Activated CD4-positive, alpha-beta T cell treated with anti-CD3 and anti-CD28 coated beads, Interleukin-2, amount 10 ng/mL, durations not matched to agents 24 days and 14 days (primary cell): ENCODE measurements at regions not wholly inside any gene's neighbourhood (a gene's known extent, or its start where the extent isn't known, plus 50 kb on each side); places are given as distances from the start of the nearest gene placed in this dataset.
A peak's percentile ranks its signal among the peaks of the same experiment; 100 is the strongest.

Experiments
- DNase-seq: peaks from one replicate; pipeline ENCODE4 v3.0.0; 2022
- H3K27ac Mint-ChIP-seq: one replicate; pipeline ENCODE4 v1.8.0; 2022; ENCODE audit warnings: mild to moderate bottlenecking, mixed read lengths
- H3K27me3 Mint-ChIP-seq: one replicate; pipeline ENCODE4 v1.8.0; 2022; ENCODE audit warnings: mixed read lengths
- H3K36me3 Mint-ChIP-seq: one replicate; pipeline ENCODE4 v1.8.0; 2022; ENCODE audit warnings: low read depth, mild to moderate bottlenecking, mixed read lengths
- H3K4me1 Mint-ChIP-seq: one replicate; pipeline ENCODE4 v1.8.0; 2021; ENCODE audit warnings: mixed read lengths
- H3K4me3 Mint-ChIP-seq: one replicate; pipeline ENCODE4 v1.8.0; 2022; ENCODE audit warnings: mild to moderate bottlenecking, moderate library complexity, mixed read lengths
- H3K9me3 Mint-ChIP-seq: one replicate; pipeline ENCODE4 v1.8.0; 2021; ENCODE audit warnings: mixed read lengths
- intact Hi-C: fragments of 100-400 bp; cut with micrococcal nuclease; formaldehyde crosslinking; loops from one replicate; pipeline ENCODE4 v1.15.1; 2023

GRCh38 chr13:44273216-44273615 is 100.4 kb upstream of the SERP2 start:
- Mint-ChIP-seq H3K4me3 (peak overlapping the region; percentile 5), H3K27me3 (peaks cover 1% of the 10 kb centered on the region), H3K36me3 (peaks cover 8% of the 10 kb centered on the region), H3K4me1 (peaks cover 32% of the 10 kb centered on the region), H3K9me3 (peaks cover 7% of the 10 kb centered on the region), H3K27ac (peak overlapping the region; percentile 54)
- intact Hi-C loops = no loop called here
- DNase-seq = no peak

GRCh38 chr13:44273991-44274770 is 99.4 kb upstream of the SERP2 start:
- intact Hi-C loops = loop anchor here (1.0 kb wide), 1 partner anchor 15 kb away; no protein-coding TSS in a partner anchor
- peak overlapping the region; percentile 75 for H3K4me3 Mint-ChIP-seq
- peaks cover 37% of the 10 kb centered on the region for H3K4me1 Mint-ChIP-seq
- DNase-seq = peak; percentile 82
- H3K36me3 Mint-ChIP-seq = peaks cover 9% of the 10 kb centered on the region
- H3K27me3 Mint-ChIP-seq = peaks cover 1% of the 10 kb centered on the region
- peak overlapping the region; percentile 89 for H3K27ac Mint-ChIP-seq
- H3K9me3 Mint-ChIP-seq = peaks cover 13% of the 10 kb centered on the region

DNA sequence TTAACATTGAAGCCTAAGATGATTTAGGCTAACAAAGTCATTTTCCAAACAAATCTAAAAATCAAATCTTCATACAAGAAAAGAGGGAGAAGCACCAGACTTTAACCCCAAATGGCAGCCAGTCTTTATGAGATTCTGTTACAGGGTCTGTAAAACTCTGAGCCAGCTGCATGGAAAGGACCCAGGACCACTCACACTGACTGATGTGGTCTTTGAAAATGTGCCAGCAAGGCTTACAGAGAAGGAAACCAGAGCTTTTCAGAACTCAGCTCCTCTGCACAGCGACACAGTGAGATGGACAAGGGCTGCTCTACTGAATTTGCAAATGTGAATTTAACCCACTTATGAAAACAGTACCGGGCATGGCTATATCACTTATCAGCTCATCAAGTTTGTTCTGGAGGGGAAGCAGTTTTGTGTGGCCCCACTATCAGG is 98.8 kb upstream of the SERP2 start:
- peak overlapping the region; percentile 75 for H3K4me3 Mint-ChIP-seq
- H3K27me3 Mint-ChIP-seq = no peaks in the 10 kb centered on the region
- peaks cover 37% of the 10 kb centered on the region for H3K4me1 Mint-ChIP-seq
- H3K36me3 Mint-ChIP-seq = peaks cover 9% of the 10 kb centered on the region
- H3K9me3 Mint-ChIP-seq = peaks cover 13% of the 10 kb centered on the region
- intact Hi-C loops = loop anchor here (1.0 kb wide), 1 partner anchor 15 kb away; no protein-coding TSS in a partner anchor
- H3K27ac Mint-ChIP-seq = peak overlapping the region; percentile 89
- peak; percentile 73 for DNase-seq

- Mint-ChIP-seq H3K9me3 (peaks cover 13% of the 10 kb centered on the region), H3K27me3 (peaks cover under 1% of the 10 kb centered on the region), H3K27ac (peak overlapping the region; percentile 81), H3K36me3 (peaks cover 9% of the 10 kb centered on the region), H3K4me3 (no peak overlapping the region), H3K4me1 (peaks cover 37% of the 10 kb centered on the region)
- intact Hi-C loops = no loop called here
- no peak for DNase-seq
These were observed 98.2 kb upstream of the SERP2 start for GRCh38 chr13:44275381-44275780.

GRCh38 chr13:44276061-44276460 is 97.6 kb upstream of the SERP2 start:
- peaks cover 2% of the 10 kb centered on the region for H3K27me3 Mint-ChIP-seq
- H3K9me3 Mint-ChIP-seq = peaks cover 13% of the 10 kb centered on the region
- no peak overlapping the region for H3K27ac Mint-ChIP-seq
- intact Hi-C loops = no loop called here
- H3K4me1 Mint-ChIP-seq = peaks cover 37% of the 10 kb centered on the region
- DNase-seq = no peak
- peaks cover 9% of the 10 kb centered on the region for H3K36me3 Mint-ChIP-seq
- H3K4me3 Mint-ChIP-seq = no peak overlapping the region

GRCh38 chr13:44277459-44277858 is 96.2 kb upstream of the SERP2 start:
- intact Hi-C loops = no loop called here
- no peak overlapping the region for H3K27ac Mint-ChIP-seq
- H3K27me3 Mint-ChIP-seq = peaks cover 6% of the 10 kb centered on the region
- peaks cover 32% of the 10 kb centered on the region for H3K4me1 Mint-ChIP-seq
- H3K4me3 Mint-ChIP-seq = no peak overlapping the region
- DNase-seq = no peak
- peaks cover 13% of the 10 kb centered on the region for H3K9me3 Mint-ChIP-seq
- peaks cover 9% of the 10 kb centered on the region for H3K36me3 Mint-ChIP-seq

- DNase-seq = peak; percentile 66
- peaks cover 32% of the 10 kb centered on the region for H3K4me1 Mint-ChIP-seq
- intact Hi-C loops = no loop called here
- H3K27me3 Mint-ChIP-seq = peaks cover 12% of the 10 kb centered on the region
- peaks cover 9% of the 10 kb centered on the region for H3K36me3 Mint-ChIP-seq
- no peak overlapping the region for H3K4me3 Mint-ChIP-seq
- H3K9me3 Mint-ChIP-seq = peaks cover 13% of the 10 kb centered on the region
- no peak overlapping the region for H3K27ac Mint-ChIP-seq
These were observed 95.5 kb upstream of the SERP2 start for GRCh38 chr13:44278166-44278565.

DNA sequence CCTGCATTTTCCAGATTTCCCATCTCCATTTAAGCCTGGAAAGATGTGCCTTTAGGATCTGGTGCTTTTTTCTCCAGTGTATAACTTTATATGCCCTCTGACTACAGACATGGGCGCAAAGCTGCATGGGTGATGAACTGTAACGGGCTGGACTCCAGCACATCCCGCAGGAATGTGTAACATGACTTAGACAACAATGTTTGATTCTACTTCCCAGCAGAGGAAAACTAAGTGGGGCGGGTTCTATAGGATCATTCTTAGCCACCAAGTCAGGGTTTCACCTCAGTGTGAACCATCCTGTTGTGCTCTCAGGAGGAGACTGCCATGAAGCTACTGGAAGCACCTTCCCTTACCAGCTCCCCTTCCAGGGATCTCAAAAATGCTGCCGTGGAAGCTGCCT is 93.2 kb upstream of the SERP2 start:
- Mint-ChIP-seq H3K27ac (no peak overlapping the region), H3K4me3 (no peak overlapping the region), H3K27me3 (peaks cover 22% of the 10 kb centered on the region), H3K9me3 (peaks cover 13% of the 10 kb centered on the region), H3K4me1 (peaks cover 14% of the 10 kb centered on the region), H3K36me3 (peaks cover 3% of the 10 kb centered on the region)
- intact Hi-C loops = no loop called here
- no peak for DNase-seq

- Mint-ChIP-seq H3K4me3 (no peak overlapping the region), H3K36me3 (peaks cover 1% of the 10 kb centered on the region)
These were observed 92.2 kb upstream of the SERP2 start for GRCh38 chr13:44281252-44282000.

DNA sequence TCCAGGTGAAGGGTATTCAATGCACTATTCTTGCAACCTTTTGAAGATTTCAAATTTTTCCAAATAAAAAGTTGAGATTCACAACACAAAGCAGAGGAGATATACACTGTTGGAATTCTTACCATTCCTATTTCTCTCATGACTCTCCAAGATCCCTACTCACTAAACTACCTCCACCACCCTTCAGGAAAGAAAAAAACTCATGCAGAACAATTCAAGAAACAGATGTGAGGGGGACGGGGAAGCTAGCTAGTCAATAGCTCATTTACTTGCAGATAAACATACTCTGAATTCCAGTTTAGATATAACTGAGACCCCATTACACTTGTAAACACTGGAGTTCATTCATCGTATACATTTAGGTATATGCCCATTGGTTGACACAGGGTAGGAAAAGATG is 90.0 kb upstream of the SERP2 start:
- H3K4me1 Mint-ChIP-seq = peaks cover under 1% of the 10 kb centered on the region
- peaks cover 41% of the 10 kb centered on the region for H3K27me3 Mint-ChIP-seq
- DNase-seq = no peak
- intact Hi-C loops = no loop called here
- no peak overlapping the region for H3K4me3 Mint-ChIP-seq
- H3K36me3 Mint-ChIP-seq = peaks cover 1% of the 10 kb centered on the region
- no peak overlapping the region for H3K27ac Mint-ChIP-seq
- H3K9me3 Mint-ChIP-seq = peaks cover 6% of the 10 kb centered on the region

More at GRCh38 chr13:44281252-44282000, 92.2 kb upstream of the SERP2 start:
- Mint-ChIP-seq H3K4me1 (peaks cover 12% of the 10 kb centered on the region), H3K9me3 (peaks cover 17% of the 10 kb centered on the region), H3K27ac (no peak overlapping the region), H3K27me3 (peaks cover 29% of the 10 kb centered on the region)
- intact Hi-C loops = no loop called here
- no peak for DNase-seq

- H3K27ac Mint-ChIP-seq = no peak overlapping the region
- H3K4me3 Mint-ChIP-seq = no peak overlapping the region
- no peaks in the 10 kb centered on the region for H3K36me3 Mint-ChIP-seq
- peaks cover 2% of the 10 kb centered on the region for H3K4me1 Mint-ChIP-seq
- intact Hi-C loops = no loop called here
- H3K9me3 Mint-ChIP-seq = peaks cover 9% of the 10 kb centered on the region
- DNase-seq = no peak
- H3K27me3 Mint-ChIP-seq = peaks cover 45% of the 10 kb centered on the region
These were observed 85.7 kb upstream of the SERP2 start for GRCh38 chr13:44287958-44288357.

- no peak for DNase-seq
- Mint-ChIP-seq H3K9me3 (peaks cover 5% of the 10 kb centered on the region), H3K27ac (no peak overlapping the region), H3K36me3 (peaks cover 1% of the 10 kb centered on the region), H3K4me1 (peaks cover 16% of the 10 kb centered on the region), H3K4me3 (no peak overlapping the region), H3K27me3 (peaks cover 21% of the 10 kb centered on the region)
- intact Hi-C loops = no loop called here
These were observed 81.1 kb upstream of the SERP2 start for GRCh38 chr13:44292545-44292944.

DNA sequence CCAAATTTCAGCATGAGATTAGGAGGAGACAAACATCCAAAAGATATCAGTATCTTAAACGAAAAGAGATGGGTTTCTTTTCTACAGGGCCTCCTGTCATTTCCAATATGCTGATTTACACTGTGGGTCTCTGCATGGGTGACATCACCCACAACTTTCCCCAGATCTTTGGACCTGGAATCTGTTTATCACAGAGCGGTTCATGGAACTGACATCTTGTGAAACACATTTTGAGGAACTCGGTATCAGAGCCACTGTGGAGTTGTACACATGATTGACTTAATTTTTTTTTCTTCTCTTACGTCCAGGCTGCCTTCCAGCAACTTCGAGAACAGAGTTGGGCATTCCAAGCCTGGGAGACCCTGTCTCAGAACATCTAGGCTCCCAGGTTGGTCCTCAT is 80.2 kb upstream of the SERP2 start:
- H3K27ac Mint-ChIP-seq = peak overlapping the region; percentile 42
- H3K36me3 Mint-ChIP-seq = peaks cover 1% of the 10 kb centered on the region
- intact Hi-C loops = no loop called here
- no peak for DNase-seq
- no peak overlapping the region for H3K4me3 Mint-ChIP-seq
- peaks cover 16% of the 10 kb centered on the region for H3K27me3 Mint-ChIP-seq
- H3K9me3 Mint-ChIP-seq = peaks cover 5% of the 10 kb centered on the region
- peaks cover 16% of the 10 kb centered on the region for H3K4me1 Mint-ChIP-seq
